HG02973 (cell line): ENCODE measurements at regions not wholly inside any gene's neighbourhood (a gene's known extent, or its start where the extent isn't known, plus 50 kb on each side); places are given as distances from the start of the nearest gene placed in this dataset.
"Not testable (repeated sequence)": the region's sequence is repeated elsewhere in the genome, so short reads cannot be mapped to it uniquely, and the experiment has no call there.

Source experiments
- ATAC-seq: cut with Tn5 transposase; IDR thresholded peaks from one replicate; pipeline ENCODE4 v1.9.1; 2021; ENCODE audit warnings: moderate library complexity; ENCODE audit not compliant: unreplicated experiment

- ATAC-seq = no peak
Measured at GRCh38 chr7:35908331-35909216, 107.7 kb downstream of the SEPTIN7 start.

DNA sequence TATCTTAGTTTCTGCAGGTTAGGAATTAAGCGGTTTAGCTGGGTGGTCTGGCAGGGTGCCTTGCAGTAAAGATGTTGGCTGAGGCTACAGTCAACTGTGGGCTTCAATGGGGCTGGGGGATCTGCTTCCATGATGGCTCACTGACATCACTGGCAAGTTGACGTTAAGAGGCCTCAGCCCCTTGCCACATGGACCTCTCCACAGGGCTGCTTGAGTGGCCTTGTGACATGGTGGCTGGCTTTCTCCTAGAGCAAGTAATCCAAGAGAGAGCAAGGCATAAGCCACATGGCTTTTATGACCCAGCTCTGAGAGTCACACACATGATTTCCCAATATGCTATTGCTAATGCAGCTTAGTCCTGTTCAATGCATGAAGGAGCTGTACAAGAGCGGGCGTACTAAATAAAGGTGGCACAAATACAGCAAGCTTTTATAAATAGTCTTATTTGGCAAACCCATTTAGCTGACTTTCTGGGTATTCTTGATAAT lies 109.1 kb downstream of the SEPTIN7 start:
- ATAC-seq = no peak

DNA sequence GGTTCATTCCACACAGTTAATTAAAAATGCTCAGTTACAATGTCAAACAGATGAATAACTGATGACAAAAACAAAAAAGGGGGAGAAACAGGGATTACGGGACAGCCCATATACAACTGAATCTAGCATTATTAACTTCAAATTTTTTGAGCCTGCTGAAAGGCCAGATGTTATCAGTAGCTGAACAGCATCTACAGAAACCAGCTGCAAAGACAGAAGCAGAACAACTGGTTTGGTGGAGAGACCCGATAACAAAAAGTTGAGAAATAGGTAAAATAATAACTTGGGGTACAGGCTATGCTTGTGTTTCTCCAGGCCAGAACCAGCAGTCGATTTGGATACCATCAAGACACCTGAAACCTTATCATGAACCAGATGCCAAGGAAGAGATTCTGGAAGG lies 109.8 kb downstream of the SEPTIN7 start:
- ATAC-seq = not testable (repeated sequence)

DNA sequence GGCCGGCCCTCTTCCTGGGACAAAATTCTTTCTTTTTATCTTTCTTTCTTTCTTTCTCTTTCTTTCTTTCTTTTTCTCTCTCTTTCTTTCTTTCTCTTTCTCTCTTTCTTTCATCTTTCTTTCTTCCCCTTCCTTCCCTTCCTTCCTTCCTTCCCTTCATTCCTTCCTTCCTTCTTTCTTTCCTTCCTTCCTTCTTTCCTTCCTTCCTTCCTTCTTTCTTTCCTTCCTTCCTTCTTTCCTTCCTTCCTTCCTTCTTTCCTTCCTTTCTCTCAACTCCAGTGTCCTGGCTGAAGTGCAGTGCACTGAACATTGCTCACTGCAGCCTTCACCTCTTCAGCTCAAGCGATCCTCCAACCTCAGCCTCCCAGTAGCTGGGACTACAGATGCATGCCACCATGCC lies 112.5 kb downstream of the SEPTIN7 start:
- ATAC-seq = not testable (repeated sequence)

GRCh38 chr7:35914214-35914613 lies 113.4 kb downstream of the SEPTIN7 start:
- ATAC-seq = not testable (repeated sequence)

DNA sequence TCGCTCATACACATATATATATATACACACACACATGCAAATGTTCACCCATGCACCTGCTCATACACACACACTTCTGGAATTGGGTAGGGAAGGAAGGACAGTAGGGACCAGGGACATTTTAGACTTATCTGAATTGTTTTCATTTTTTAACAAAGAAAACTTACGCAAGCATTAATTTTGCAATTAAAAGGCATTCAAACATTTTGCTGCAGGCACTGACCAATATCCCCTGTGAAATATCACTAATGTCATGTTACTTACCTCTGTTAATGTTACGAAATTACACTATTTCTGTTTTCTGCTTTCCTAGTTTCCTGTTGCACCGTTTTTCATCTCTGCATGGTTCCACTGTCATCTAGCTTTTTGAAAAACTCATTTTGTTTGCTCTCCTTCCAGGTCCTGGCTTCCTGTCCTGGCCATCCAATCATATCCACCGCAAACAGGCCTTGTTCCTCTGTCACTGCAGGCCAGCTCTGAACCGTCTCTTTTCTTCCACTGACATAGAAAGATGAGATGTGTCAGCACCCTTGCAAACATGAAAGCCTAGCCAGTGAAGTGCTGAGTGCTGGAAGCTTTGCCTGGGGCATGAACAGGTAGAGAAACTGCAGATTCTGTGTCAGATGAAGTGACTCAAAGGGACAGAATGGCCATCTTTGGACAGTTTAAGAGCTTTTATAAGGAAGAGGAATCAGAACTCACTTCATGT lies 114.5 kb downstream of the SEPTIN7 start:
- ATAC-seq = not testable (repeated sequence)

DNA sequence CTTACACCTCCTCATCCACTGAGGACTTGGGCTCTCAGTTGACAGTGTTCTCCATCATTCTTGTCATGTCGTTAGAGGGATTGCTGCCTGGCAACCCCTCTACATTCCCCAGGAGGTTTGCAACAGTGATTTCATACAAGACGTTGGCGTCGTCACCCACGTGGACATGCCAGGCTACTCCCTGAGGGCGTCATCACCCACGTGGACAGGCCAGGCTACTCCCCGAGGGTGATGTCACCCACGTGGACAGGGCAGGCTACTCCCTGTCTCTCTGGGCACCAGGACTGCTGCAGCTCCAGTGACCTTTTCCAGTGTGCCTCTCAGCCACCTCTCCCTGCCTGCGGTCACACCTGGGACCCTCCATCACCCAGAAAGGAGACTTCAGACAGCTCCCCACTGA lies 117.4 kb downstream of the SEPTIN7 start:
- not testable (repeated sequence) for ATAC-seq

DNA sequence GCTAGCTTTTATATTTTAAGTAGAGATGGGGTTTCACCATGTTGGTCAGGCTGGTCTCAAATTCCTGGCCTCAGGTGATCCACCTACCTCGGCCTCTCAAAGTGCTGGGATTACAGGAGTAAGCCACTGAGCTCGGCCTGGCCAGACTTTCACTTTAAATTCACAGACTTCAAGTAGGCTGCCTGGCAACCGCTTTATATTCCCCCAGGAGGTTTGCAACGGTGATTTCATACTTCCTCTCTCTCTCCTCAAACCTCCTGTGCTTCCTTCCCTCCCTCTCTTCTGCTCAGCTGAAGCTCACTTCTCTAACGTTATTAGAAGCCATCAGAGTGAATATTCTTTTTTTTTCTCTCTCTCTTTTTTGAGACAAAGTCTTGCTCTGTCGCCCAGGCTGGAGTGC lies 118.8 kb downstream of the SEPTIN7 start:
- ATAC-seq = not testable (repeated sequence)

- ATAC-seq = not testable (repeated sequence)
Measured at GRCh38 chr7:35921338-35921737, 120.5 kb downstream of the SEPTIN7 start.

DNA sequence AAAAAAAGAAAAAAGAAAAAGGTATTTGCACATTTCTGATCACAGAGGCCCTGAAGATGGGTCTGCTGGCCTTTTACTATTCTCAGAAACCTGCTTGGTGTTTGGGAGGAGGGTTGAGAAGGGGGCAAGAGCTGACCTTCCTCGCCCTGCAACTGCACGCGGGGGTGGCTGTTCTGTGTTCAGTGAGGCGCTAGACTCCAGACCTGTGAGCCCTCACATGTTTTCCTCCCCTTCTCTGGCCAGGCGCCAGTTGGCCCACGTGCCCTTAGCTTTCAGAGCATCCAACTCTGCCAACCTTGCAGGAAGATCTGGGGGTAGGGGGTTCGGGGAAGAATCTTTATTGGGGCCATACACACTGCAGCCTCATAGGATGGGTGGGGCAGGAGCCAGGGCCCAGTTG lies 123.8 kb downstream of the SEPTIN7 start:
- not testable (repeated sequence) for ATAC-seq

- ATAC-seq = not testable (repeated sequence)
Measured at GRCh38 chr7:35926966-35927365, 126.1 kb downstream of the SEPTIN7 start.

DNA sequence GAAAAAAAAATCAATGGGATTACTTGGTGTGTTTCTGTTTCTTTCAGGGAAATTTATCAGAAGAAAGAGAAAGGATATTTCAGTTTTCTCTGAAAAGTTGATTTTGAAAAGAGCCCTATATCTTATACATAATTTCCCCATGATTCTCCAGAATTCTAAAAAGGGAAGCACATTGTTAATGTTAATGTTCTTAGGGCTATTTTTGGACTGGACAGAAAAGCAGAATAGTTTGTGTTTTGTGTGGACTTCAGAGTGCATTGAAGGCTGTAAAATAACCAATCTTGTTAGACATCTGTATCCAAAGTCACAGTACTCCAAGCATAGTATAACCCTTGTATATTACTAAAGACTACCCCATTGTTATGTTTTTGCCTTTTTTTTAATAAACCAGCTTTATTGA lies 130.3 kb downstream of the SEPTIN7 start:
- not testable (repeated sequence) for ATAC-seq

GRCh38 chr7:35931551-35931950 lies 130.7 kb downstream of the SEPTIN7 start:
- ATAC-seq = not testable (repeated sequence)

GRCh38 chr7:35940695-35941094 lies 139.8 kb downstream of the SEPTIN7 start:
- not testable (repeated sequence) for ATAC-seq

DNA sequence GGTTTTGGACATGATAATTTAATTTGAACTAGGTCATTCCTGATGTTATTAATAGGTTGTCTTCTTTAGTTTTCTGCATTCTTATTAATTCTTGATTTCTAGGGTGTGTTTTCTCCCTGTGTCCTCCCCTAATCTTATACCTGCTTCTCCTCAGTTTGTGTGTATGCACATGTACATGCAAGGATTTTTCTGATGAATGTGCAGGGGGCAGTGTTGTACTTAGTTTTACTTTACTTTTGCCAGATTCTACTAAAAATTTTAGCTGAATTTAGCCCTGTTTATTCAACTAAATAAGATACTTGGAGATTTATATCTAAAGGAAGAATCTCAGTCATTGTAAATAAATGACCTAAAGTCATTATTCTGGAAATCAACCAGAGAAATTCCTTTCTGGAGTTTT lies 144.8 kb downstream of the SEPTIN7 start:
- ATAC-seq = not testable (repeated sequence)

GRCh38 chr7:35955735-35956134 lies 154.9 kb downstream of the SEPTIN7 start:
- not testable (repeated sequence) for ATAC-seq

- ATAC-seq = not testable (repeated sequence)
Measured at GRCh38 chr7:35956988-35957387, 156.1 kb downstream of the SEPTIN7 start.

GRCh38 chr7:35961260-35961659 lies 160.4 kb downstream of the SEPTIN7 start:
- ATAC-seq = not testable (repeated sequence)

- ATAC-seq = not testable (repeated sequence)
Measured at GRCh38 chr7:35962607-35963006, 161.8 kb downstream of the SEPTIN7 start.

DNA sequence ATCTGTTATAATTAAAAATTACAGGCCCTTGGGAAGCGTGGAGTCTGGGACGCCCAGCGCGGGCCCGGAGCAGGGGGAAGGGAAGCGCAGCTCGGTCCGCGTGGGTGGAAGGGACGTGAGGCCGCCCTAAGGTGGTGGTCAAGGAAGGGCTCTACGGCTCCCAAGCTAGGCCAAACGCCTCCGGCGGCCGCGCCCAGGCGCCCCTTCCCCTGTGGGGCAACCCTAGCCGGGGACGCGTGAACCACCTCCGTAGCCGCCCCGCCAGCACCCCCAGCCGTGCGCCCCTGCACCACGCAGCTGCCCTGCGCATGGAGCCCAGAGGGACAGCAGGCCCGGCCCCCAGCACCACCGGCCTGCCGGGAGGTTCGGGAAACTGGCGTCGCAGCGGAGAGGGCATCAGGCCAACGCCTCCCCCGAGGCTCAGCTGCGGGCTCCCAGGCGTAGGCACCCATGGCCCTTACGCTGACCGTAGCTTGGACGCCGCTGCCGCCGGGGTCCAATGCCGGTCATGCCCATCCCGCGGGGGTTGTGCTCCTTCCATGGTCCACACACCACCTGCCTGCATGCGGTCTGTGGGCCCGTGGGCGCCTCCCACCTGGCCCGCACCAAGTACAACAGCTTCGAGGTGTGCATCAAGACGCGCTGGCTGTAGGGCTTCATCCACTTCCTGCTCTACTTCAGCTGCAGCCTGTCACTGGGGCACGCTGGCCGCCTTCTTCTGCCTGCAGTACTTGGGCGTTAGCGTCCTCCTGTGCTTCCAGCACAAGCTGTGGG lies 166.7 kb downstream of the SEPTIN7 start:
- ATAC-seq = no peak
